ENCODE measurements at regions not wholly inside any gene's neighbourhood (a gene's known extent, or its start where the extent isn't known, plus 50 kb on each side); places are given as distances from the start of the nearest gene placed in this dataset.
A peak's percentile ranks its signal among the peaks of the same experiment; 100 is the strongest.
"Not testable (repeated sequence)": the region's sequence is repeated elsewhere in the genome, so short reads cannot be mapped to it uniquely, and the experiment has no call there.

GRCh38 chr3:177705976-177706823, 508.9 kb upstream of the TBL1XR1 start:
- TF ChIP-seq ISL1 (CRISPR knock-in tag; IDR thresholded peaks at IDR 0.05) (no peak), POU6F1 (CRISPR knock-in tag; IDR thresholded peaks at IDR 0.05; ENCODE audit: borderline replicate concordance, low read depth) (no peak), TCF4 (CRISPR knock-in tag; IDR thresholded peaks at IDR 0.05; ENCODE audit: borderline replicate concordance) (no peak), TOX (CRISPR knock-in tag; IDR thresholded peaks at IDR 0.05; ENCODE audit: borderline replicate concordance) (no peak), CSRNP3 (CRISPR knock-in tag; IDR thresholded peaks at IDR 0.05) (no peak), ZNF565 (CRISPR knock-in tag; conservative IDR thresholded peaks at IDR 0.05; ENCODE audit: low read depth) (no peak), ESRRG (CRISPR knock-in tag; IDR thresholded peaks at IDR 0.05) (no peak)
- no peak for ATAC-seq

- ATAC-seq: not testable (repeated sequence)
Measured at GRCh38 chr3:177709470-177709869, 512.2 kb upstream of the TBL1XR1 start.

- ATAC-seq: no peak
- no peak for TF ChIP-seq SNAI2 (CRISPR knock-in tag; IDR thresholded peaks at IDR 0.05)
- no peak for TF ChIP-seq BACH2 (CRISPR knock-in tag; IDR thresholded peaks at IDR 0.05; ENCODE audit: borderline replicate concordance)
Measured at GRCh38 chr3:177710506-177710905, 513.2 kb upstream of the TBL1XR1 start.

GRCh38 chr3:177711637-177712036, 514.4 kb upstream of the TBL1XR1 start:
- no peak for ATAC-seq
- TF ChIP-seq TCF4 (CRISPR knock-in tag; IDR thresholded peaks at IDR 0.05; ENCODE audit: borderline replicate concordance) (no peak), PPARA (CRISPR knock-in tag; IDR thresholded peaks at IDR 0.05; ENCODE audit: borderline replicate concordance) (no peak), SNAI2 (CRISPR knock-in tag; IDR thresholded peaks at IDR 0.05) (no peak), OSR1 (CRISPR knock-in tag; IDR thresholded peaks at IDR 0.05) (no peak), ZFP3 (CRISPR knock-in tag; IDR thresholded peaks at IDR 0.05) (no peak), BACH2 (CRISPR knock-in tag; IDR thresholded peaks at IDR 0.05; ENCODE audit: borderline replicate concordance) (no peak), ESRRG (CRISPR knock-in tag; IDR thresholded peaks at IDR 0.05) (no peak), ISL1 (CRISPR knock-in tag; IDR thresholded peaks at IDR 0.05) (no peak)

- TF ChIP-seq ZNF70 (CRISPR knock-in tag; IDR thresholded peaks at IDR 0.05): no peak
- TF ChIP-seq ZC3H10 (CRISPR knock-in tag; IDR thresholded peaks at IDR 0.05): no peak
- peak; percentile 86 for ATAC-seq
Measured at GRCh38 chr3:177713928-177714900, 516.9 kb upstream of the TBL1XR1 start.

GRCh38 chr3:177714945-177715344, 517.7 kb upstream of the TBL1XR1 start:
- TF ChIP-seq SNAI2 (CRISPR knock-in tag; IDR thresholded peaks at IDR 0.05) (no peak), PATZ1 (CRISPR knock-in tag; IDR thresholded peaks at IDR 0.05; ENCODE audit: borderline replicate concordance) (no peak), ZNF8 (CRISPR knock-in tag; IDR thresholded peaks at IDR 0.05) (no peak), OSR1 (CRISPR knock-in tag; IDR thresholded peaks at IDR 0.05) (no peak), ZNF565 (CRISPR knock-in tag; conservative IDR thresholded peaks at IDR 0.05; ENCODE audit: low read depth) (no peak), ZC3H10 (CRISPR knock-in tag; IDR thresholded peaks at IDR 0.05) (no peak), BACH2 (CRISPR knock-in tag; IDR thresholded peaks at IDR 0.05; ENCODE audit: borderline replicate concordance) (no peak)
- no peak for ATAC-seq

Data from SK-N-SH treated with all-trans-retinoic acid at 6 μM for 48 hours (cell line).